Fibroblast of the aortic adventitia (primary cell): ENCODE measurements at regions not wholly inside any gene's neighbourhood (a gene's known extent, or its start where the extent isn't known, plus 50 kb on each side); places are given as distances from the start of the nearest gene placed in this dataset.

Experiments
- DNase-seq: peaks from one replicate; pipeline ENCODE4 v3.0.0-alpha.2; 2010; ENCODE audit warnings: low read depth
- H3K4me3 ChIP-seq: 2 replicates; pipeline ENCODE4 v1.5.1; 2011; ENCODE audit warnings: low read depth, mild to moderate bottlenecking, control low read depth, low read length, moderate library complexity
- TF ChIP-seq, protein P1 (sequence below): IDR thresholded peaks from 2 replicates; pipeline ENCODE4 v1.5.1; 2011; ENCODE audit warnings: mild to moderate bottlenecking, low read length, control low read depth, inconsistent platforms; ENCODE audit not compliant: insufficient read depth

DNA sequence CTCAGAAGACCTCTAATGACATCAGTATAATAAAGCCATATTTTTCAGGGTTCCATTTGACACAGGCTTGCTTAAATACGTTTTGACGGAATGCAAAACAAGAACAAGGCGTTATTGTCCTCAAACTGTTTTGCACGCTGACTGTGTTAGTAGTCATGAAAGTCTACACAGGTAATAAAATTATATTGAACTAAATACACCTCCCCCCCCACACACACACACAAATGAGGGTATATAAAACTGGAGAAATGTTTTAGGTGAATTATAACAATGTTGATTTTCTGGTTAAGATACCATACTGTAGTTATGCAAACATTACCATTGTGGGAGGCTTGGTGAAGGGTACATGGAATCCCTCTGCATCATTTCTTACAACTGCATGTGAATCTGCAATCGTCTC, 257.1 kb upstream of the ARRDC4 start:
- no peak overlapping the region for H3K4me3 ChIP-seq
- no peak for DNase-seq
- TF ChIP-seq, protein P1, sequence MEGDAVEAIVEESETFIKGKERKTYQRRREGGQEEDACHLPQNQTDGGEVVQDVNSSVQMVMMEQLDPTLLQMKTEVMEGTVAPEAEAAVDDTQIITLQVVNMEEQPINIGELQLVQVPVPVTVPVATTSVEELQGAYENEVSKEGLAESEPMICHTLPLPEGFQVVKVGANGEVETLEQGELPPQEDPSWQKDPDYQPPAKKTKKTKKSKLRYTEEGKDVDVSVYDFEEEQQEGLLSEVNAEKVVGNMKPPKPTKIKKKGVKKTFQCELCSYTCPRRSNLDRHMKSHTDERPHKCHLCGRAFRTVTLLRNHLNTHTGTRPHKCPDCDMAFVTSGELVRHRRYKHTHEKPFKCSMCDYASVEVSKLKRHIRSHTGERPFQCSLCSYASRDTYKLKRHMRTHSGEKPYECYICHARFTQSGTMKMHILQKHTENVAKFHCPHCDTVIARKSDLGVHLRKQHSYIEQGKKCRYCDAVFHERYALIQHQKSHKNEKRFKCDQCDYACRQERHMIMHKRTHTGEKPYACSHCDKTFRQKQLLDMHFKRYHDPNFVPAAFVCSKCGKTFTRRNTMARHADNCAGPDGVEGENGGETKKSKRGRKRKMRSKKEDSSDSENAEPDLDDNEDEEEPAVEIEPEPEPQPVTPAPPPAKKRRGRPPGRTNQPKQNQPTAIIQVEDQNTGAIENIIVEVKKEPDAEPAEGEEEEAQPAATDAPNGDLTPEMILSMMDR, result no peak

DNA sequence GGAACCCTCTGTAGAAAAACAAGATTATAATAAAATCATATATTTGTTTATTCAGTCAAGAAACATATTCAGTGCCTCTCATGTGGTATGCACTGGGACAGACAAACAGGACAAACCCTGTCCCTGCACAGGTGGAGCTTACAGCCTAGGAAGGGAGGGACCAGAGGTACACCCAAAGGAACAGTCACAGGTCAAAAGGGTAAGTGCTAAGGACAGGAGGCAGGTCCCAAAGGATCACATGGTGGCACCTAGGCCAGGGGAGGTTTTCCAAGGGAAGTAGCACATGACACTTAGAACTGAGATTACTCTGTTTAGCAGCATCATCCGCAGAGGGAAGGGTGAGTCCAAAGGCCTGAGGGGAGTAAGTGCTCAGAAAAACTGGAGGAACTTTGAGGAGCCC, 254.4 kb upstream of the ARRDC4 start:
- TF ChIP-seq, protein P1, result no peak
- H3K4me3 ChIP-seq, result no peak overlapping the region
- no peak for DNase-seq

DNA sequence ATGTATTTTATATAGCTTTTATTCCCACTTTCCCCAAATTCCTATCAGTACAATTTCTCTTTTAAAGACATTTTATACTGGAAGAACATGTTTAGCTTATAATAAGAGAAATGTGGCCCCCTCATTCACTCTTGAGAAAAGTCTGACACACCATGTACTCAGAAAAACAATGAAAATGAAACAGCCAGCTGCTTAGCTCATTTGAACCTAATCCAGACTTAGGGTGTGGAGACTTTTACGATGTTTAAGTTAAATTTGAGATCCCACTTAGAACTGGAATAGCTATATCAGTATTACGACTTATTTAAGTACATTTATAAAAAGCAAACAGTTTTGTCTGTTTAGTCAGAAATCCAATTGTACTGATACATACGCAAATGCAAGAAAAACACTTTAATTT, 252.3 kb upstream of the ARRDC4 start:
- TF ChIP-seq, protein P1, result no peak
- no peak for DNase-seq
- no peak overlapping the region for H3K4me3 ChIP-seq

DNA sequence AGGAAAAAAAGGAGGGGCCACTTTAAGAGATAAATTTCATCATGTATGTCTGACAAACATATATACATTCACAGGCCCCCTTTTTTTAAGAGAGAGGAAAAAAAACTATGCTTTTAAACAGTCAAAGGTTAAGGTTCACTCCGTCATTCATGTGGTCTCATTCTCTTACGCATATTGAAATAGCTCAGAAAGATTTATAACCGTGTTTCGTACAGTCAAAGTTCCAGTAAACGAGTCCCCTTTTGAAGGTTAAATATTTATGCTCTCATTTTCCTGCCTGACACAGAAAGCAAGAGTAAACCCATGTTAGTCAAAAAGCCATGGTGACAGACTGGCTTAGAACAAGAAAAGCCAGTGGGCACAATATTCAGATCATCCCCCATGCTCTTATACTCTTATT, 248.0 kb upstream of the ARRDC4 start:
- H3K4me3 ChIP-seq, result no peak overlapping the region
- no peak for DNase-seq
- TF ChIP-seq, protein P1, result no peak

DNA sequence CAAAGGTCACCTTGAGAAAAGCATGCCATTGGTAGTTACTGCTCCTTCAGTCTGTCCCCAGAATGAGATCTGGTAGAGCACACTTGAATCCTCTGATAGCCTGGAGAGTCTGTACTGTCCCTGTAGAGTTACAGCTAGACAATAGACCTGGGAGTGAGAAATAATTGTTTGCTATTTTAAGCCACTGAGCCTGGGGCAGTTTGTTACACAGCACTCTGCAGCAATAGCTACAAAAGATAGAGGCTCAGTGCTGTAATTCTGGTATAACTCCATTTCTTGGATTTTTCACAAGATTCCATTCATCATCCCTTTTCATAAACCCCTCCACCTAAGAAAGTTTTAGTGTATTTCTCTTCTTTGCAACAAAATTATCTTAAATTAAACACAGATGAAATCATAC, 242.7 kb upstream of the ARRDC4 start:
- TF ChIP-seq, protein P1, result no peak

DNA sequence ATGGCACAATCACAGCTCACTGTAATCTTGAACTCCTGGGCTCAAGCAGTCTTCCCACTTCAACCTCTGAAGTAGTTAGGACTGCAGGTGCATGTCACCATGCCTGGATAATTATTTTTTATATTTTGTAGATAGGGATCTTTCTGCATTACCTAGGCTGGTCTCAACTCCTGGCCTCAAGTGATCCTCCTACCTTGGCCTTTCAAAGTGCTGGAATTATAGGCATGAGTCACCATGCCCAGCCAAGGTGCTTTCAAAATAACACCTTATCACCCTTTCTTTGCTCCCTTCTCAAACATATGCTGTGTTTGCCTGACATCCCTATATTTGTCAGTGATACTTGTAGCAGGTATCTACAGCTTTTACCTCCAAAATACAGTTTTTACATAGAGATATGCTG, 242.0 kb upstream of the ARRDC4 start:
- TF ChIP-seq, protein P1, result no peak
- no peak overlapping the region for H3K4me3 ChIP-seq
- no peak for DNase-seq

More for the DNA sequence above, 242.7 kb upstream of the ARRDC4 start:
- no peak overlapping the region for H3K4me3 ChIP-seq
- no peak for DNase-seq

DNA sequence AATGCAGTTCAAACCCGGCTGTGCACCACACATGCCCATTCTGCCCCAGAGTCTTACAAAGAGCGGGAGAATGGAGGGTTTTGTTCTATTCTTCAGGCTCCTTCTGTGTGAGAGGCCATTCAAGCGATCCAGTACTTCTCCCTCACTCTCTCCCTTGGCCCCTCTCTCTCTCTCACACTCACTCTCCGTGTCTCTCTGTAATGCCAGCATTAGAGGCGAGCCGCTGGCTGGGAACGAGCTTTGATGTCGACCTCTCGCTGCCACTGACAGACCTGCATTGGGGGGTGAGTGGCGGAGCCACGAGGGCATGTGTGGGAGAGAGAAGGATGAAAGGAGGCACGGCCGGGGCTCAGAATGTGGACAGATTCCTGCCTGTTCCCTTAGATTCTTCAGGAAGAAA, 231.7 kb upstream of the ARRDC4 start:
- no peak overlapping the region for H3K4me3 ChIP-seq
- no peak for DNase-seq
- TF ChIP-seq, protein P1, result no peak
